KOPT-K1 (cell line): ENCODE measurements at regions not wholly inside any gene's neighbourhood (a gene's known extent, or its start where the extent isn't known, plus 50 kb on each side); places are given as distances from the start of the nearest gene placed in this dataset.

Experiments
- H3K27ac ChIP-seq: fragments of 200-600 bp; sonication (generic); 2 replicates; pipeline ENCODE4 v1.5.1; 2016; ENCODE audit warnings: antibody characterized with exemption, mild to moderate bottlenecking, low read depth, low read length; ENCODE audit not compliant: poor library complexity, severe bottlenecking
- H3K36me3 ChIP-seq: fragments of 200-600 bp; sonication (generic); 2 replicates; pipeline ENCODE4 v1.5.1; 2017; ENCODE audit warnings: antibody characterized with exemption, mild to moderate bottlenecking, low read length, moderate library complexity; ENCODE audit not compliant: insufficient read depth
- H3K9me3 ChIP-seq: fragments of 200-600 bp; sonication (generic); 2 replicates; pipeline ENCODE4 v1.5.1; 2017; ENCODE audit warnings: antibody characterized with exemption, low read length, mild to moderate bottlenecking; ENCODE audit not compliant: insufficient read depth, poor library complexity, severe bottlenecking

GRCh38 chr17:53949473-53950090 is 126.9 kb downstream of the KIF2B start:
- no peaks in the 10 kb centered on the region for H3K36me3 ChIP-seq
- H3K27ac ChIP-seq, result no peak overlapping the region
- no peaks in the 10 kb centered on the region for H3K9me3 ChIP-seq

DNA sequence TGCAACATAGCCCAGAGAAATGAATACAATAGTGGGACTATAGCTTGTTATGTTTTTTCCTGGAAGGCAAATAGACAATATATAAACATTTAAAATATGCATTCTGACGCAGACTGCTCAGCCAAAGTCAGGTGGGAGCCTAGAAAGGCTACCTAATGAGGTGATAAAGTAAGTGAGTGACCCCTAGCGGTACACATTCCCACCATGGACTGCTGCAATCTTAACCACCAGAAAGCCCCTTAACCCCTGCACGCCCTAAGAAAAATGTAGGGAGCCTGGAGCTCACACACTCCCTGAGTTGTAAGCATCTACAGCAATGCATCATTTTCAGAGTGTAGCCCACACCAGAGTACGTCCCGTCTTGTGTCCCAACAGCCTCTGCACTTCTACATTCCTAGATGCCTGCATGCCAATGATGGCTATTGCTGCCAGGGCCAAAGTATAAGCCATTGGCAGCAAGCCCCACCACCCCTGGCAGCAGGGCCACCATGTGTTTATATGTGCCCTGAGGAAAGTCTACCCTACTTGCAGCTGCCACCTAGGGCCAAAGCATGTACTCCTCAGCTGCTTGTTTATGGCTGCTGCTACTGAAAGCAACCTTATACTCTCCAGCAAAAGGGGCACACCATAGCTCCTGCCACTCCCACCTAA is 127.6 kb downstream of the KIF2B start:
- H3K9me3 ChIP-seq, result no peaks in the 10 kb centered on the region
- H3K36me3 ChIP-seq, result no peaks in the 10 kb centered on the region
- no peak overlapping the region for H3K27ac ChIP-seq

DNA sequence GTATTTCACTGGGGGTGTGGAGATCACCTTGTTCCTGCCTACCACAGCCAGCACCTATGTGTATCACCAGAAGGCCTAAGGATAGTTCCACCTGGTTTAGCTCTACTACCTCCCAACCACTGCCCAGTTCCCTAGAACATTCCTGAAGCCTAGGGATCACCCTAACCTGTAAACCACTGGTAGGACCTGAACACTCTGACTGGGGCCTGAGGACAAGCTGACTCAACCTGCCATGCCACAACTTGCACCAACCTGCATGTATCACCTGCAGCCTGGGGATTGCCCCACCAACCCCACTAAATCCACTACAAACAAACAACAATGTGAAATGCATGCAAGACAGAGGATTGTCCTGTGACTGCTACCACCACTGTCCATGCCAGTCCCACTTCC is 128.1 kb downstream of the KIF2B start:
- no peaks in the 10 kb centered on the region for H3K36me3 ChIP-seq
- H3K27ac ChIP-seq, result no peak overlapping the region
- no peaks in the 10 kb centered on the region for H3K9me3 ChIP-seq

GRCh38 chr17:53971361-53971760 is 148.6 kb downstream of the KIF2B start:
- H3K9me3 ChIP-seq, result no peaks in the 10 kb centered on the region

GRCh38 chr17:53979991-53980390 is 157.3 kb downstream of the KIF2B start:
- Histone ChIP-seq H3K9me3 (no peaks in the 10 kb centered on the region), H3K27ac (no peak overlapping the region), H3K36me3 (no peaks in the 10 kb centered on the region)

More at GRCh38 chr17:53971361-53971760, 148.6 kb downstream of the KIF2B start:
- H3K27ac ChIP-seq, result no peak overlapping the region
- no peaks in the 10 kb centered on the region for H3K36me3 ChIP-seq

GRCh38 chr17:53996131-53996530 is 173.4 kb downstream of the KIF2B start:
- Histone ChIP-seq H3K9me3 (no peaks in the 10 kb centered on the region), H3K36me3 (no peaks in the 10 kb centered on the region), H3K27ac (no peak overlapping the region)

GRCh38 chr17:53996890-53997289 is 174.2 kb downstream of the KIF2B start:
- H3K27ac ChIP-seq, result no peak overlapping the region
- no peaks in the 10 kb centered on the region for H3K9me3 ChIP-seq
- H3K36me3 ChIP-seq, result no peaks in the 10 kb centered on the region

DNA sequence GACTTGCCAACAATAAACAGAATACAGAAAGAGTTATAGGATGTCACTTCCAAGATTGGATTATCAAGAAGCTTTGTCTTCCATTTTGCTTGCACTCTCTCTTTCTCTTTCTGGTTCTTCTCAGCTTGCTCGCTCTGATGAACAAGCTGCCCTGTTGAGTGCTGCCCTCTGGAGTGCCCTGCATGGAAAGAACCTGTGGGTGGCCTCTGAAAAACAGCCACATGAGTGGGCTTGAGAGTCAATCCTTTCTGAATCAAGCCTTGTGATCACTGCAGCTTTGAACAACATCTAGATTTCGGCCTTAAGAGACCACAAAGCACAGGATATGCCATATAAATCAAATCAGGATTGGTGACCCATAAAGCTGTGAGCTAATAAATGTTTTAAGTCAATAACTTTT is 185.1 kb downstream of the KIF2B start:
- no peaks in the 10 kb centered on the region for H3K9me3 ChIP-seq

DNA sequence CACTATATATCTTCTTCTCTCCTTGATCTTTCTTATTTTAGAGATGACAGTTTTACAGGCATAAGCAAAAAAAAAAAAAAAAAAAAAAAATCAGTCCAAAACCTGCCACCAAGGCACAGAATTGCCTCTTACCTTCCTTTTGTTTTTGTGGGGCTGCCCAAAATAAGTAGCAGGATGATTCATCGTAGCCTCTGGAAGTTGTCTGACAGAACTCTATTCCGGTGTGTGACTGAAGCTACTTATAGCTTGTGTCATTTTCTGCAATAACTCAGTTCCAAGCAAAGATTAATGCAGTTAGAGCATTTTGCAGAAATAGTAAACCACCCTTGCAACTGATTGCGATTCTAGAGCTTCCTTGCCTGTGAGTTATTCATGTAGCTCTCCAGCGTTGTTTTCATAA is 186.8 kb downstream of the KIF2B start:
- no peaks in the 10 kb centered on the region for H3K36me3 ChIP-seq
- no peak overlapping the region for H3K27ac ChIP-seq
- H3K9me3 ChIP-seq, result no peaks in the 10 kb centered on the region

More for the DNA sequence above, 185.1 kb downstream of the KIF2B start:
- H3K27ac ChIP-seq, result no peak overlapping the region
- no peaks in the 10 kb centered on the region for H3K36me3 ChIP-seq

GRCh38 chr17:54013072-54013471 is 190.3 kb downstream of the KIF2B start:
- H3K27ac ChIP-seq, result no peak overlapping the region
- no peaks in the 10 kb centered on the region for H3K36me3 ChIP-seq
- no peaks in the 10 kb centered on the region for H3K9me3 ChIP-seq

DNA sequence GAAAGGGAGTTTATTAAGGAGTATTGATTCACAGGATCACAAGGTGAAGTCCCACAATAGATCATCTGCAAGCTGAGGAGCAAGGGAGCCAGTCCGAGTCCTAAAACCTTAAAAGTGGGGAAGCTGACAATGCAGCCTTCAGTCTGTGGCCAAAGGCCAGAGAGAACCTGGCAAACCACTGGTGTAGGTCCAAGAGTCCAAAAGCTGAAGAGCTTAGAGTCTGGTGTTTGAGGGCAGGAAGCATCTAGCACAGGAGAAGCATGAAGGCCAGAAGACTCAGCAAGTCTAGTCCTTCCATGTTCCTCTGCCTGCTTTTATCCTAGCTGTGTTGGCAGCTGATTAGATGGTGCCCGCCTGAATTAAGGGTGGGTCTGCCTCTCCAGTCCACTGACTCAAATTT is 193.0 kb downstream of the KIF2B start:
- Histone ChIP-seq H3K9me3 (no peaks in the 10 kb centered on the region), H3K27ac (no peak overlapping the region)

DNA sequence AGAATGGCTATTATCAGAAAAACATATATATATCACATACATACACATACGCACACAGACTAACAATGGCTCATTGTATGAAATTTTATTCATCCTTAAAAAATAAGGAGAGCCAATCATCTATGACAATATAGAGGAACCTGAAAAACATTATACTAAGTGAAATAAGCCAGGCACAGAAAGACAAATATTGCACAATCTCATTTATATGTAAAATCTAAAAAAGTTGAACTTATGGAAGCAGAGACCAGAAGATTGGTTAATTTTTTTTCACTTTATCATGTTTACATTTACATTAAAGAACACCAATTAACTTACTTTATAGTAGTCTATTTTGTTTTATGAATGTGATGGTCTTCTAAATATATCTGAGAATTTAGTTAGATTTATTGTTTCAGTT is 198.7 kb downstream of the KIF2B start:
- no peaks in the 10 kb centered on the region for H3K36me3 ChIP-seq
- H3K27ac ChIP-seq, result no peak overlapping the region
- H3K9me3 ChIP-seq, result no peaks in the 10 kb centered on the region

More for the DNA sequence above, 193.0 kb downstream of the KIF2B start:
- H3K36me3 ChIP-seq, result no peaks in the 10 kb centered on the region

- H3K27ac ChIP-seq, result no peak overlapping the region
- H3K36me3 ChIP-seq, result no peaks in the 10 kb centered on the region
- H3K9me3 ChIP-seq, result no peaks in the 10 kb centered on the region
Measured at GRCh38 chr17:54028986-54029580, 206.4 kb downstream of the KIF2B start.

DNA sequence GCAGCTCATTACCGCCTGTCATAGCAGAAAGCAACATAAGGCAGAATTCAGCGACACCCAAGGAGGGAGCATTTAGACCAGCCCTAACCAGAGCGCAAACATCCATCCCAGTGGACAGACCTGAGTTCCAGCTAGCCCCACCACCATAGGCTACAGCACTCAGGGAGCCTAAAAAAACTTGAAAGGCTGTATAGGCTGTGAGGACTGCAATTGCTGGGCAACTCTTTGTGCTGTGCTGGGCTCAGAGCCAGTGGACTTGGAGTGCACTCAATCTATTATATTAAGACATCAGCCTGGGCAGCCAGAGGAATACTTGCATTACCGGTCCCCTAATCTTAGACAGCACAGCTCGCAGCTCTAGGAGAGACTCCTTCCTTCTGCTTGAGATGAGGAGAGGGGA is 207.3 kb downstream of the KIF2B start:
- Histone ChIP-seq H3K27ac (no peak overlapping the region), H3K9me3 (no peaks in the 10 kb centered on the region), H3K36me3 (no peaks in the 10 kb centered on the region)

DNA sequence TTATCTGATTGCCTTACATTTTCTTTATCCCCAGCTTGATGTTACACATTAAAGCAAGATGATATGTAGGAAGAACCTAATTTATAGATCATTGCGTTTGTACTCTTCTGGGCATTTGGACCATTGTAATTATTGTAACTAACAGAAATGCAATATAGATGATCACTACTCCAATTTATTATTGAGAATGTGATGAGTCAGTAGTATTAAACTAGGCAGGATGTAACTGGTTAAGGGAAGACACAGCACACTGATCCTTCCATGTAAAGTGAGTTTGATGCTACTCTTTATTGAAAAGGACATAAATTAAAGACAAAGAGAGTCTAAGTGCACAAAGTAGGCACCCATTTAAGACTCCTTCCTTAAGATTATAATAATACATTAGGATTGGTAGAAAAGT is 223.8 kb downstream of the KIF2B start:
- Histone ChIP-seq H3K9me3 (peaks cover 15% of the 10 kb centered on the region), H3K27ac (no peak overlapping the region), H3K36me3 (no peaks in the 10 kb centered on the region)

GRCh38 chr17:54063639-54064038 is 240.9 kb downstream of the KIF2B start:
- Histone ChIP-seq H3K27ac (no peak overlapping the region), H3K36me3 (no peaks in the 10 kb centered on the region)

More at GRCh38 chr17:54063639-54064038, 240.9 kb downstream of the KIF2B start:
- no peaks in the 10 kb centered on the region for H3K9me3 ChIP-seq
